Esophagus squamous epithelium (tissue), 4 donors: ENCODE measurements at regions not wholly inside any gene's neighbourhood (a gene's known extent, or its start where the extent isn't known, plus 50 kb on each side); places are given as distances from the start of the nearest gene placed in this dataset.

Experiments used
- POLR2A ChIP-seq, 4 donors: fragments of 450-650 bp; IDR thresholded peaks; one replicate each; pipeline ENCODE4 v1.6.1; 2017; ENCODE audit warnings: antibody characterized with exemption in 4 of 4, mild to moderate bottlenecking in 4 of 4, moderate library complexity in 3 of 4
- TF ChIP-seq, protein P1 (sequence below), 6 experiments: fragments of 450-650 bp in 4 of 6; fragments of 200-600 bp in 2 of 6; sonication (generic) in 2 of 6; IDR thresholded peaks; one replicate each; pipeline ENCODE4 v1.5.1; 2016 to 2019; ENCODE audit warnings: antibody characterized with exemption in 6 of 6, mild to moderate bottlenecking in 4 of 6, moderate library complexity in 4 of 6

DNA sequence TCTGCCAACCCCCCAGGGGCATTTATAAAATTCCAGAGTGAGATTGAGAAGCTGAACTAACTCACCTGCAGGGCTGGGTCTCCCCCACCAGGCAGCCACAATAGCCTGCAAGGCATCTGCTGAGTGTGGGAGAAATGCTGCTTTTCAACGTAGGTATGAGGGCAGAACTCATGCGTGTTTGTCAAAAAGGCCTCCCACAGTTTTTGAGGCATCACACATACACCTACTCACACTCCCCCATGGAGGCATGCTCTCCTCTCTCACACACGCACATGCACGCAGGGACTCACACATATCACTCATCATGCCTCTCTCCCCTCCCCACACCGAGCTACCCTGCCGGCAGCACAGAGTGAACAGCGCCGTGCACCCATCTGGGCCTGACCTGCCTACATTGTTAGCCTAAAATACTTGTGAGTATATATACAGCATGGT lies 390.5 kb downstream of the FGF9 start:
- TF ChIP-seq POLR2A (IDR thresholded peaks at IDR 0.05), result no peak
- TF ChIP-seq, protein P1, sequence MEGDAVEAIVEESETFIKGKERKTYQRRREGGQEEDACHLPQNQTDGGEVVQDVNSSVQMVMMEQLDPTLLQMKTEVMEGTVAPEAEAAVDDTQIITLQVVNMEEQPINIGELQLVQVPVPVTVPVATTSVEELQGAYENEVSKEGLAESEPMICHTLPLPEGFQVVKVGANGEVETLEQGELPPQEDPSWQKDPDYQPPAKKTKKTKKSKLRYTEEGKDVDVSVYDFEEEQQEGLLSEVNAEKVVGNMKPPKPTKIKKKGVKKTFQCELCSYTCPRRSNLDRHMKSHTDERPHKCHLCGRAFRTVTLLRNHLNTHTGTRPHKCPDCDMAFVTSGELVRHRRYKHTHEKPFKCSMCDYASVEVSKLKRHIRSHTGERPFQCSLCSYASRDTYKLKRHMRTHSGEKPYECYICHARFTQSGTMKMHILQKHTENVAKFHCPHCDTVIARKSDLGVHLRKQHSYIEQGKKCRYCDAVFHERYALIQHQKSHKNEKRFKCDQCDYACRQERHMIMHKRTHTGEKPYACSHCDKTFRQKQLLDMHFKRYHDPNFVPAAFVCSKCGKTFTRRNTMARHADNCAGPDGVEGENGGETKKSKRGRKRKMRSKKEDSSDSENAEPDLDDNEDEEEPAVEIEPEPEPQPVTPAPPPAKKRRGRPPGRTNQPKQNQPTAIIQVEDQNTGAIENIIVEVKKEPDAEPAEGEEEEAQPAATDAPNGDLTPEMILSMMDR (IDR thresholded peaks at IDR 0.05), result no peak
